AG09309 (cell line): ENCODE measurements at regions not wholly inside any gene's neighbourhood (a gene's known extent, or its start where the extent isn't known, plus 50 kb on each side); places are given as distances from the start of the nearest gene placed in this dataset.
"Not testable (repeated sequence)": the region's sequence is repeated elsewhere in the genome, so short reads cannot be mapped to it uniquely, and the experiment has no call there.

Source experiments
- DNase-seq: peaks from one replicate; pipeline ENCODE4 v3.0.0-alpha.2; 2010; ENCODE audit warnings: low read depth
- H3K4me3 ChIP-seq: 2 replicates; pipeline ENCODE4 v1.5.1; 2011; ENCODE audit warnings: mild to moderate bottlenecking, low read depth, low read length, moderate library complexity; ENCODE audit not compliant: control insufficient read depth
- TF ChIP-seq, protein P1 (sequence below): IDR thresholded peaks from 2 replicates; pipeline ENCODE4 v1.5.1; 2011; ENCODE audit warnings: mild to moderate bottlenecking, low read depth, low read length, inconsistent platforms; ENCODE audit not compliant: insufficient read depth, control insufficient read depth; ENCODE audit errors: missing control alignments

DNA sequence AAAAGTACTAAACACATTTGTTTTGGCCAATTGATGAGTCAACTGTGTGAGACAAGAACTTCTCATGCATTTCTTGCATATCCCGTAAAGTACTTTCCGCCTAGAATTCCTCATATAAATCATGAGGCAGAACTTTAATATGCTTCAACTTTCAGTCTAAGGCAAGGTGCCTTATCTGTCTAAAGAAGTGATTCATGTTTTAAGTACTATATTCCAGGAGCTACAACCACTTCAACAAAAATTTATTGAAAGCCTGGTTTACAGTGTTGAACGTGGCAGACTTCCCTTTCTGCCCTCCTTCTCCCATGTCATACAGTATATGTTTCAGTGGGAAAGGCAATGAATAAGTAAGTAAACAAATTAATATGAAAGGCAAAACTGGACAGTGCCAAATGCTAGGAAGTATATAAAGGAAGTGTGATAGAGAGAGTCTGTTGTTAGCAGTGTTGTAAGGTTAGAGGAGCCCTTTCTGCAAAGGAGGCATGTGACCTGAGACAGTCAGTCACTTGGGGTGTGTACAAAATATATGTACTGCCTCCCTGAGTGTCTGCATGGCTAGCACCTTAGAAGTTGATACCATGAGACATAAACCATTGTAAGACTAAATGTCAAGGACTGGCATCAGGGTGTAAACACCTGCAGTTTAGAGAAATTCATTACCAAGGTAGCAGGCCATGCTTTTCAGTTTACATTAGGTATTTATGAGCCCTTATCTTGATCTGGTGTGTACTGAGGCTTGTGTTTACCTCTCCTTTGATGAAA, 362.2 kb downstream of the SRGAP2C start:
- DNase-seq: peak; percentile 84
- TF ChIP-seq, protein P1, sequence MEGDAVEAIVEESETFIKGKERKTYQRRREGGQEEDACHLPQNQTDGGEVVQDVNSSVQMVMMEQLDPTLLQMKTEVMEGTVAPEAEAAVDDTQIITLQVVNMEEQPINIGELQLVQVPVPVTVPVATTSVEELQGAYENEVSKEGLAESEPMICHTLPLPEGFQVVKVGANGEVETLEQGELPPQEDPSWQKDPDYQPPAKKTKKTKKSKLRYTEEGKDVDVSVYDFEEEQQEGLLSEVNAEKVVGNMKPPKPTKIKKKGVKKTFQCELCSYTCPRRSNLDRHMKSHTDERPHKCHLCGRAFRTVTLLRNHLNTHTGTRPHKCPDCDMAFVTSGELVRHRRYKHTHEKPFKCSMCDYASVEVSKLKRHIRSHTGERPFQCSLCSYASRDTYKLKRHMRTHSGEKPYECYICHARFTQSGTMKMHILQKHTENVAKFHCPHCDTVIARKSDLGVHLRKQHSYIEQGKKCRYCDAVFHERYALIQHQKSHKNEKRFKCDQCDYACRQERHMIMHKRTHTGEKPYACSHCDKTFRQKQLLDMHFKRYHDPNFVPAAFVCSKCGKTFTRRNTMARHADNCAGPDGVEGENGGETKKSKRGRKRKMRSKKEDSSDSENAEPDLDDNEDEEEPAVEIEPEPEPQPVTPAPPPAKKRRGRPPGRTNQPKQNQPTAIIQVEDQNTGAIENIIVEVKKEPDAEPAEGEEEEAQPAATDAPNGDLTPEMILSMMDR: no peak
- H3K4me3 ChIP-seq: no peak overlapping the region

DNA sequence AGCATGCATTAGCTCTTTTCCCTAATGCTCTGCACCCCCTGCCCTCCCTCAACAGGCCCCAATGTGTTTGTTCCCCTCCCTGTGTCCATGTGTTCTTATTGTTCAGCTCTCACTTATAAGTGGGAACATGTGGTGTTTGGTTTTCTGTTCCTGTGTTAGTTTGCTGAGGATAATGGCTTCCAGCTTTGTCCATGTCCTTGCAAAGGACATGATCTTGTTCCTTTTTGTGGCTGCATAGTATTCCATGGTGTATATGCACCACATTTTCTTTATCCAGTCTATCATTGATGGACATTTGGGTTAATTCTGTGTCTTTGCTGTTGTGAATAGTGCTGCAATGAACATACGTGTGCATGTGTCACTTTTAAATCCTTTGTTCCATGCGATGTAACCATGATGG, 363.0 kb downstream of the SRGAP2C start:
- DNase-seq, H3K4me3 ChIP-seq: not testable (repeated sequence)

DNA sequence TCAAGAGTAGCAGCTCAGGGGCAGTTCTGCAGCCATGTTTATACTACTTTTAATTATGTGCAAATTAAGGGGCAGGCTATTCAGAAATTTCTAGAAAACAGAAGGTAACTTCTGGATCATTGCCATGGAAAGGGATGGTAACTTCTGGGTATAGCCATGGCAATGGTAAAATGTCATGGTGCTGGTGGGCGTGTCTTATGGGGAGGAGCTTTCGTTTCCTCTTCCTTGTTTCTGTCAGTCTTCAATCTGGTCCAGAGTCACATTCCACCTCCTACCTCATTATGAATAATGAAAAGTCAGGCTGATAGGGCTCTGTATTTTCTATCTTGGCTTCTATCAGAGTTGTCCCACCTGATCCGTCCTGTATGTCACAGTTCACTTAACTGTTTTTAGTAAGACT, 366.0 kb downstream of the SRGAP2C start:
- DNase-seq, H3K4me3 ChIP-seq: not testable (repeated sequence)

DNA sequence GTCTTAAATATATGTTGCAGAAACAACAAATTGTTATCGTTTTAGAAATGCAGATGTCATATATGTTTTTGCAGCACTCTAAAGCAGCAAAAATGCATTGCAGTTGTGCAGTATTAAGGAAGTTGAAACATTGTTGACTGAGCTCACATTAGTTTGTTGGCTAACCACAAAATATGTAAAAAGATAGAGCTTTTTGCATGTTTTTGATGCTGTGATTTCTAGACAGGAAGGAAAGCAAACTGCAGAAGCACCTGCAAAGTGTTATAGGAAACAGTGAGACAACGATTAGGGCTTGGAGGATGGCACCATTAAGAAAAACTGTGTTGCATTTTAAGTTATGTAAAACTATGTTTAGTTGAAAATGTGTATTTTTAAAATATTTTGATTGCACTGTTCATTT, 366.7 kb downstream of the SRGAP2C start:
- DNase-seq, H3K4me3 ChIP-seq: not testable (repeated sequence)

DNA sequence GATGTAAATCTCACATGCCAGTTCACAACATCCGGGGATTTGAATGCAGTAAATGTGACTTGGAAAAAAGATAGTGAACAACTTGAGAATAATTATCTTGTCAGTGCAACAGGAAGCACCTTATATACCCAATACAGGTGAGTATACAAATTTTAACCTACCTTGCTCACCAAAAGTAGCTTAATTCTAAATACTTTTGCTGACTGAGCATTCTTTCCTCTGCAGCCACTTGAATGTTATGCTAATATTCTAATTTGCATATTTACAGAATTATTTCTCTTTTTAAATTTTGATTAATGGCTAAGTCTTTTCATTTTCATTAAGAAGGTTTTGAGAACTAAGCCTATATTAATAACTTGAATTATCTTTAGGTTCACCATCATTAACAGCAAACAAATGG, 371.8 kb downstream of the SRGAP2C start:
- DNase-seq, H3K4me3 ChIP-seq: not testable (repeated sequence)

DNA sequence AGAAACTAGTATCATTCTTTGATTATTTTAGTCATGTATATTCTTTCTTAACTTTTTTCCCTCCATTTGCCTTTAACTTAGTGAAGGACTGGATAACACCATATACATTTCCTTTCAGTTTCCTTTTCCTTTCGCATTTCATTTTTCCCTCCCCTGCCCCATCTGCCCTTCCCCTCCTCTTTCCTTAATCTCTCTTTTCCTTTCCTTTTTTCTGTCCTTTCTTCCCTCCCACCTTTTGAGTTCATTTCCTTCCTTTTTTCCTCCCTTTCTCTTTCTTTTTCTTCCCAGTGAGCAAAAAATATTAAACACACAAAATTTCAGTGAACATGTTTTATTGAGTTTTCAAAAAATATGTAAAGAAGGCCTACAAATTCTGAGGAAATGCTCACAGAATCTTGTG, 373.3 kb downstream of the SRGAP2C start:
- DNase-seq, H3K4me3 ChIP-seq: not testable (repeated sequence)

DNA sequence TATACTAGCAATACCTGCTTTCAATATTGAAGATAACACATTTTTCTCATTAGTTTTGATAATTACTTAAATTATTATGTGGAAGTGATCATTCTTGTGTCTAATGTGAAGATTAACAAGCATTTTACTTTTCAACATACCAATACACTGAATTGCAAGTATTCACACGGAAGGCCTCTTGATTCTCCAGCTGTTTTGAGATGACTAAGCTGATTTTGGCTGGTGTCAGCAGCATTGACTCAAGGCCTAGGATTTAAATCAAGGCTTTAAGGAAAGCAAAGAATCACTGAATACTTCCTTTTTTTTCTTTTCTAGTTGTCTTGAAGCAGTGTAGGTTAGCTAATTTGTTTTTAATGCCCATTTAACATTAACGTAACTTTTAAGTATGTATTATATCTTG, 373.7 kb downstream of the SRGAP2C start:
- TF ChIP-seq, protein P1: no peak
- peak; percentile 86 for DNase-seq
- H3K4me3 ChIP-seq: no peak overlapping the region

DNA sequence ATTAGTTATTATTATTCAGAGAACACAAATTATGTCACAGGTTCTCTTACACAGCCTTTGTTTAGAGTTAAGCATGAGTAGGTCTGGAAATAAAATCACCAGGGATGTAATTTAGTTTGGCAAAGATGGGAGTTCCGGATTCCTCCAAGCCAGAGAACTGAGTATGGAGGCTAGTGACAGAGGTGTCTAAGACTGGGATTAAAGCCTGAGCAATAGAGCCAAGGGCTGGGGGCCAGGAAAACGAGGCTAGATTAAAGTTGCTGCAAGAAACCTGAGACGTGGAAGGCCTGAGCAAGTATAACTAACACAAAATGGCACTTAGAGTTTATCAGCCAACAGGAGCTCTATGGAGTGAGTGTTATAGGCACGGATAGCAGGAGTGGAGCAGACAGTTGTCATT, 381.6 kb downstream of the SRGAP2C start:
- no peak overlapping the region for H3K4me3 ChIP-seq
- TF ChIP-seq, protein P1: no peak
- no peak for DNase-seq

DNA sequence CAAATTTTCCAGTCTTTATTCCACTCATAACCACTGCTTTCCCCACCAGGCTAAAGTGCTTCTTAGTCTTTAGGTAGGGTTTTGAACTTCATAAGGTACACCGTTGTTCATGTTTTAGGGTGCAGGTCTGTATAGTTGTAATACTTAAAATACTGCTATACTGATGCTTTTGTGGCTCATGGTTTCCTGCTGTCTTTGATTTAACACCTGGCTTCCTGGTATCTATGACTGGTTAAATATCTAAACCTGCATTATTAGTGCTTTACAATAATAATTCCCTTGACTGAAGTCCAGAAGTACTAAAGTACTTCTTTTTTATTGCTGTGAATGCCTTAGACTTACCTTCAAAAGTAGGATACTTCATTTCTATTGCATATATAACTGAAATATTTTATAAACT, 384.7 kb downstream of the SRGAP2C start:
- TF ChIP-seq, protein P1: no peak
- no peak for DNase-seq
- no peak overlapping the region for H3K4me3 ChIP-seq

DNA sequence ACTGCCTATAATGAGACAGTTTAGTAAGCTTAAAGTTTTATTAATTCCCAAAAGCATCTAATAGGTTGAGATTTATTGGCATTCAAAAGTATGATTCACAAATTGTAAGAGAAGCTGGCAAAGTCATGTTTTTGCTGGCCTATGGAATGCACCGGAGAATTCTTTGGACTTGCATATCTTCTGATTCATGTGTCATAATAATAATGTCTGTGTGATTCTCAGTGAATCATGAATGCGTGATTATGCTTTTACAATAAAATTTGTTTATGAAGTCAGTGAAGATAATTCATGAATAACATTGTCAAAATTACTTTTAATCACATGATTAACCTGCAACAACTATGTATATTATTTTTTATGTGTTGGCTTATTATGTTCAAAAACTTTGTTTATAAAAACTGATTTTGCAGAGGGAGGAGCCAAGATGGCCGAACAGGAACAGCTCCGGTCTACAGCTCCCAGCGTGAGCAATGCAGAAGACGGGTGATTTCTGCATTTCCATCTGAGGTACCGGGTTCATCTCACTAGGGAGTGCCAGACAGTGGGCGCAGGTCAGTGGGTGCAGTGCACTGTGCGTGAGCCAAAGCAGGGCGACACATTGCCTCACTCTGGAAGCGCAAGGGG, 389.2 kb downstream of the SRGAP2C start:
- not testable (repeated sequence) for H3K4me3 ChIP-seq
- peak; percentile 77 for DNase-seq

DNA sequence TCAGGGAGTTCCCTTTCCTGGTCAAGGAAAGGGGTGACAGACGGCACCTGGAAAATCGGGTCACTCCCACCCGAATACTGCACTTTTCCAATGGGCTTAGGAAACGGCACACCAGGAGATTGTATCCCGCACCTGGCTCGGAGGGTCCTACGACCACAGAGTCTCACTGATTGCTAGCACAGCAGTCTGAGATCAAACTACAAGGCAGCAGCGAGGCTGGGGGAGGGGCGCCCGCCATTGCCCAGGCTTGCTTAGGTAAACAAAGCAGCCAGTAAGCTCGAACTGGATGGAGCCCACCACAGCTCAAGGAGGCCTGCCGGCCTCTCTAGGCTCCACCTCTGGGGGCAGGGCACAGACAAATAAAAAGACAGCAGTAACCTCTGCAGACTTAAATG, 389.7 kb downstream of the SRGAP2C start:
- not testable (repeated sequence) for DNase-seq, H3K4me3 ChIP-seq

DNA sequence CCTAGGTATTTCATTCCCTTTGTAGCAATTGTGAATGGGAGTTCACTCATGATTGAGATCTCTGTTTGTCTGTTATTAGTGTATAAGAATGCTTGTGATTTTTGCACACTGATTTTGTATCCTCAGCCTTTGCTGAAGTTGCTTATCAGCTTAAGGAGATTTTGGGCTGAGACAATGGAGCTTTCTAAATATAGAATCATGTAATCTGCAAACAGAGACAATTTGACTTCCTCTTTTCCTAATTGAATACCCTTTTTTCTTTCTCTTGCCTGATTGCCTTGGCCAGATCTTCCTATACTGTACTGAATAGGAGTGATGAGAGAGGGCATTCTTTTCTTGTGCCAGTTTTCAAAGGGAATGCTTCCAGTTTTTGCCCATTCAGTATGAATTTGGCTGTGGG, 398.1 kb downstream of the SRGAP2C start:
- not testable (repeated sequence) for H3K4me3 ChIP-seq, DNase-seq
